ENCODE measurements at regions not wholly inside any gene's neighbourhood (a gene's known extent, or its start where the extent isn't known, plus 50 kb on each side); places are given as distances from the start of the nearest gene placed in this dataset.

GRCh38 chr3:113058188-113058587, 67.4 kb downstream of the GTPBP8 start:
- TF ChIP-seq, protein P1, sequence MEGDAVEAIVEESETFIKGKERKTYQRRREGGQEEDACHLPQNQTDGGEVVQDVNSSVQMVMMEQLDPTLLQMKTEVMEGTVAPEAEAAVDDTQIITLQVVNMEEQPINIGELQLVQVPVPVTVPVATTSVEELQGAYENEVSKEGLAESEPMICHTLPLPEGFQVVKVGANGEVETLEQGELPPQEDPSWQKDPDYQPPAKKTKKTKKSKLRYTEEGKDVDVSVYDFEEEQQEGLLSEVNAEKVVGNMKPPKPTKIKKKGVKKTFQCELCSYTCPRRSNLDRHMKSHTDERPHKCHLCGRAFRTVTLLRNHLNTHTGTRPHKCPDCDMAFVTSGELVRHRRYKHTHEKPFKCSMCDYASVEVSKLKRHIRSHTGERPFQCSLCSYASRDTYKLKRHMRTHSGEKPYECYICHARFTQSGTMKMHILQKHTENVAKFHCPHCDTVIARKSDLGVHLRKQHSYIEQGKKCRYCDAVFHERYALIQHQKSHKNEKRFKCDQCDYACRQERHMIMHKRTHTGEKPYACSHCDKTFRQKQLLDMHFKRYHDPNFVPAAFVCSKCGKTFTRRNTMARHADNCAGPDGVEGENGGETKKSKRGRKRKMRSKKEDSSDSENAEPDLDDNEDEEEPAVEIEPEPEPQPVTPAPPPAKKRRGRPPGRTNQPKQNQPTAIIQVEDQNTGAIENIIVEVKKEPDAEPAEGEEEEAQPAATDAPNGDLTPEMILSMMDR (IDR thresholded peaks at IDR 0.05): no peak
- TF ChIP-seq POLR2A (IDR thresholded peaks at IDR 0.05): no peak
